Suprapubic skin (tissue), 4 donors: ENCODE measurements at regions not wholly inside any gene's neighbourhood (a gene's known extent, or its start where the extent isn't known, plus 50 kb on each side); places are given as distances from the start of the nearest gene placed in this dataset.

ENCODE experiments used
- DNase-seq, 2 donors: peaks; one replicate each; pipeline ENCODE4 v3.0.0-alpha.2; 2019; ENCODE audit warnings: low spot score in 2 of 2
- H3K27ac ChIP-seq: fragments of 200-600 bp; sonication (generic); one replicate; pipeline ENCODE4 v1.5.1; 2019
- H3K27me3 ChIP-seq: fragments of 200-600 bp; sonication (generic); one replicate; pipeline ENCODE4 v1.5.1; 2019
- H3K36me3 ChIP-seq: fragments of 200-600 bp; sonication (generic); one replicate; pipeline ENCODE4 v1.5.1; 2019
- H3K4me1 ChIP-seq: fragments of 200-600 bp; sonication (generic); one replicate; pipeline ENCODE4 v1.5.1; 2019
- H3K4me3 ChIP-seq: fragments of 200-600 bp; sonication (generic); one replicate; pipeline ENCODE4 v1.5.1; 2019; ENCODE audit warnings: mild to moderate bottlenecking
- H3K9me3 ChIP-seq: fragments of 200-600 bp; sonication (generic); one replicate; pipeline ENCODE4 v1.5.1; 2019
- EP300 ChIP-seq: sonication (generic); formaldehyde crosslinking; IDR thresholded peaks from one replicate; pipeline ENCODE4 v1.6.1; 2017; ENCODE audit warnings: antibody characterized with exemption
- POLR2A ChIP-seq, 2 donors: fragments of 450-650 bp; IDR thresholded peaks; one replicate each; pipeline ENCODE4 v1.6.1; 2017; ENCODE audit warnings: antibody characterized with exemption in 2 of 2, mild to moderate bottlenecking in 2 of 2, moderate library complexity in 2 of 2
- POLR2AphosphoS5 ChIP-seq, 3 donors: sonication (generic); formaldehyde crosslinking; IDR thresholded peaks; one replicate each; pipeline ENCODE4 v1.6.1; 2017; ENCODE audit warnings: antibody characterized with exemption in 3 of 3
- WGBS: methylation state at CpG from one replicate; pipeline ENCODE4 v1.1.5; 2018; 5-methylcytosine and 5-hydroxymethylcytosine counted together
- TF ChIP-seq, protein P1 (sequence below), 2 donors: fragments of 200-600 bp in 1 of 2; fragments of 450-650 bp in 1 of 2; sonication (generic) in 1 of 2; IDR thresholded peaks; one replicate each; pipeline ENCODE4 v1.5.1; 2016 to 2019; ENCODE audit warnings: antibody characterized with exemption in 2 of 2, mild to moderate bottlenecking in 1 of 2, moderate library complexity in 1 of 2

DNA sequence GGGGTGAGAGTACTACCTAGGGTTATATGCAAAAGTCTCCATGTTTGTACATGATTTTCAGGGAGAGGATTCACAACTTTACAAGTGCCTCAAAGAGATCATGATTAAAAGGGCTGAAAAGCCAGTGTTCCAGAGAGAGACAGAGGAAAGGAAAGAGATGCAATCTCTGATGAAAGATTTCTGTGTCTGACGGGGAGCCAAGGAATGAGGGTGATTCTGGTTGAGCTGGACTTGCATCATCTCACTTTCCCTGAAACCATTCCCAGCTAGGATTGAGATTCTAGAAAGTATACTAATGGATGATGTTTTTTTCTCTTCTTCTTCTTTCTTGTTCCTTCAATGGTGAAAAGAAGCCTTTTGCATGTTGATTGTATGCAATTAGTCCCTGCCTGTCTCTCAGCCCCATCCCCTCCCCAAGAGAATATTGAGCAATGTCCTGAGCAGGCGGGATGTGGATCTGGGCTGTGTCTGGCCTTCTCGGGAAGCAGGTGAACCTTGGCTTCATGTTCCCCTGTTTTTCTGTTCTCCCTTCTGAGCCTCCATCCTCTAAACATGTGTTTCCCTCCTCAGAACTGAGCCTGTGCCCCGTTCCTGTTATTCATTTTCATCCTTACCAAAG, 186.1 kb downstream of the ZNF365 start:
- H3K27me3 ChIP-seq = no peaks in the 10 kb centered on the region
- no peaks in the 10 kb centered on the region for H3K36me3 ChIP-seq
- H3K4me1 ChIP-seq = peaks cover 14% of the 10 kb centered on the region
- TF ChIP-seq POLR2A (IDR thresholded peaks at IDR 0.05) (no peak), POLR2AphosphoS5 (IDR thresholded peaks at IDR 0.05) (no peak), EP300 (no peak)
- TF ChIP-seq, protein P1, sequence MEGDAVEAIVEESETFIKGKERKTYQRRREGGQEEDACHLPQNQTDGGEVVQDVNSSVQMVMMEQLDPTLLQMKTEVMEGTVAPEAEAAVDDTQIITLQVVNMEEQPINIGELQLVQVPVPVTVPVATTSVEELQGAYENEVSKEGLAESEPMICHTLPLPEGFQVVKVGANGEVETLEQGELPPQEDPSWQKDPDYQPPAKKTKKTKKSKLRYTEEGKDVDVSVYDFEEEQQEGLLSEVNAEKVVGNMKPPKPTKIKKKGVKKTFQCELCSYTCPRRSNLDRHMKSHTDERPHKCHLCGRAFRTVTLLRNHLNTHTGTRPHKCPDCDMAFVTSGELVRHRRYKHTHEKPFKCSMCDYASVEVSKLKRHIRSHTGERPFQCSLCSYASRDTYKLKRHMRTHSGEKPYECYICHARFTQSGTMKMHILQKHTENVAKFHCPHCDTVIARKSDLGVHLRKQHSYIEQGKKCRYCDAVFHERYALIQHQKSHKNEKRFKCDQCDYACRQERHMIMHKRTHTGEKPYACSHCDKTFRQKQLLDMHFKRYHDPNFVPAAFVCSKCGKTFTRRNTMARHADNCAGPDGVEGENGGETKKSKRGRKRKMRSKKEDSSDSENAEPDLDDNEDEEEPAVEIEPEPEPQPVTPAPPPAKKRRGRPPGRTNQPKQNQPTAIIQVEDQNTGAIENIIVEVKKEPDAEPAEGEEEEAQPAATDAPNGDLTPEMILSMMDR (IDR thresholded peaks at IDR 0.05) = no peak
- DNase-seq = peak in 1 of 2 donors; percentile 76
- no peak overlapping the region for H3K4me3 ChIP-seq
- H3K9me3 ChIP-seq = no peaks in the 10 kb centered on the region
- no peak overlapping the region for H3K27ac ChIP-seq
- WGBS = 50% methylated on average over 4 of the region's 4 CpGs

DNA sequence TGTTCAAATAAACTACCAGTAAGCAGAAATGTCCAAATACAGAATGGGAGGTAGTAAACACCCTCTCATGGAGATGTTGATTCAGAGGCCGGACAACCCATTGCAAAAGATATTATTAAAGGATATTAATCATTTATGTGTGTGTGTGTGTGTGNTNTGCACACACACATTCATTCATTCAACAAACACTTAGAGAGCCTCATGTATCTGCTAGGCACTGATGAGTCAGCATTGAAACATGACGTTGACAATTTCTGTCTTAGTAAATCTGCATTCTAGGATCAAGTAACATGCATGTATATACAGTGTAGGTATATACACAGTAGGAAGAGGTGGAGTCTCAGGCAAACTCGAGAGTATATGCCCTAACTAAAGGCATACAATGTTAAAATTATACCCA, 187.0 kb downstream of the ZNF365 start:
- no peak overlapping the region for H3K27ac ChIP-seq
- H3K4me3 ChIP-seq = no peak overlapping the region
- peaks cover 14% of the 10 kb centered on the region for H3K4me1 ChIP-seq
- no peaks in the 10 kb centered on the region for H3K36me3 ChIP-seq
- H3K9me3 ChIP-seq = no peaks in the 10 kb centered on the region
- DNase-seq = no peak
- 57% methylated on average over 3 of the region's 3 CpGs for WGBS
- no peaks in the 10 kb centered on the region for H3K27me3 ChIP-seq
- TF ChIP-seq, protein P1 (IDR thresholded peaks at IDR 0.05) = no peak
- TF ChIP-seq POLR2AphosphoS5 (IDR thresholded peaks at IDR 0.05) (no peak), EP300 (no peak), POLR2A (IDR thresholded peaks at IDR 0.05) (no peak)

DNA sequence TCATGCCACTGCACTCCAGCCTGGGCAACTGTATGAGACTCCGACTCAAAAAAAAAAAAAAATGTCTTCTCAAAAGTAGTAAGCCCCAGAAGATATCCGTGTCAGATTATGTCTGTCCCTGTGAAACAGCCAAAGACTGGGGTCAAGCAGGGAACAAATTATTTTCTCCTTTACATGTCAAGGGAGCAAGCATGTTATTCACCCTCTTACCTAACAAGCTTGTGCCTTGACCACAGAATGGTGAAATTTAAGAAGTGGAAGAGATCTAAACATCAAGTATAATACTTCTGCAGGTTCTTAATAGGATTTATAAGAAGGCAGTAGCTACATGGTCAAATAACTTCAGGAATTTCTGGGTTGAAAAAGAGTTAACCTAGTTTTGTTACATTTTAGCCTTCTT, 187.9 kb downstream of the ZNF365 start:
- 86% methylated on average over 2 of the region's 2 CpGs for WGBS
- no peaks in the 10 kb centered on the region for H3K27me3 ChIP-seq
- no peak for TF ChIP-seq POLR2AphosphoS5 (IDR thresholded peaks at IDR 0.05)
- no peak for TF ChIP-seq EP300
- TF ChIP-seq POLR2A (IDR thresholded peaks at IDR 0.05) = no peak

DNA sequence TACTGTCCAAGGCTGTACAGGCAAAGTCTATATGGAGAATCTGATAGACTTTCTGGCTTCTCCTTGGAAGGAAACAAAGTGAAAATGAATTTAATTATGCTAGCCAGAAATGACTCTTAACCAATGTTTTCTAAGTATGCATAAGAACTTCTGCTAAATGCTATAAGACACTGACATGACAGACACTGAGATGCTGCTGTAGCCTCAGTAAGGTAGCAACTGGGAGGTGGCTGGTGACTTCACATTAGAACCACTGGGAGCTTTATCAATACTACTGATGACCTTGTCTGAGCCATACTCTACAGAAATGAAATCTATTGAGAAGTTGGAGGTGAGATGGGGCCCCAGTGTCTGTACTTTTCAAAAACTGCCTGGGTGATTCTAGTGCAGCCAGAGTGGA, 188.6 kb downstream of the ZNF365 start:
- Histone ChIP-seq H3K4me3 (no peak overlapping the region), H3K27ac (no peak overlapping the region), H3K36me3 (no peaks in the 10 kb centered on the region), H3K9me3 (no peaks in the 10 kb centered on the region), H3K4me1 (peaks cover 14% of the 10 kb centered on the region), H3K27me3 (no peaks in the 10 kb centered on the region)
- no peak for DNase-seq
- TF ChIP-seq EP300 (no peak), POLR2AphosphoS5 (IDR thresholded peaks at IDR 0.05) (no peak), POLR2A (IDR thresholded peaks at IDR 0.05) (no peak)
- TF ChIP-seq, protein P1 (IDR thresholded peaks at IDR 0.05) = no peak

More for the DNA sequence above, 187.9 kb downstream of the ZNF365 start:
- Histone ChIP-seq H3K4me1 (peaks cover 14% of the 10 kb centered on the region), H3K27ac (no peak overlapping the region), H3K4me3 (no peak overlapping the region), H3K9me3 (no peaks in the 10 kb centered on the region), H3K36me3 (no peaks in the 10 kb centered on the region)
- no peak for DNase-seq

DNA sequence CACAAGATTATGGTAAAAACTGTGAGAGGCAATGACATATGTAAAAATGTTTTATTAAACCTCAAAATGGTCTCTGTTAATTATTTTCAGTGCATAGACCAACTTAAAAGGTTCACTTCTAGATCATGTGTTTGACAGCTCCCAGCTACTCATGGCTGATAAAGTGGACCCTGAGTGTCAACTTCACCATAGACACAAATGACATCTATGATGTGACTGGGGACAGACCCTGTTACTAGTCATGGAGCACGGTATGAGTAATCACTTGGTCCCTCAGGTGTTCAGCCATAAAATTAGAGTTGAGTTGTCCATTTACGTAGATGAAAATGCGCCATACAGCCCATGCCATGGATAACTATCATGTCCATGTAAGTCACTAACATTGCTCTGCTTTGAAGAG, 199.8 kb downstream of the ZNF365 start:
- WGBS = 91% methylated on average over 3 of the region's 3 CpGs
- Histone ChIP-seq H3K4me1 (no peaks in the 10 kb centered on the region), H3K9me3 (no peaks in the 10 kb centered on the region), H3K27ac (no peak overlapping the region), H3K27me3 (no peaks in the 10 kb centered on the region), H3K4me3 (no peak overlapping the region), H3K36me3 (no peaks in the 10 kb centered on the region)
- TF ChIP-seq, protein P1 (IDR thresholded peaks at IDR 0.05) = no peak
- TF ChIP-seq POLR2AphosphoS5 (IDR thresholded peaks at IDR 0.05) (no peak), EP300 (no peak), POLR2A (IDR thresholded peaks at IDR 0.05) (no peak)
- no peak for DNase-seq

DNA sequence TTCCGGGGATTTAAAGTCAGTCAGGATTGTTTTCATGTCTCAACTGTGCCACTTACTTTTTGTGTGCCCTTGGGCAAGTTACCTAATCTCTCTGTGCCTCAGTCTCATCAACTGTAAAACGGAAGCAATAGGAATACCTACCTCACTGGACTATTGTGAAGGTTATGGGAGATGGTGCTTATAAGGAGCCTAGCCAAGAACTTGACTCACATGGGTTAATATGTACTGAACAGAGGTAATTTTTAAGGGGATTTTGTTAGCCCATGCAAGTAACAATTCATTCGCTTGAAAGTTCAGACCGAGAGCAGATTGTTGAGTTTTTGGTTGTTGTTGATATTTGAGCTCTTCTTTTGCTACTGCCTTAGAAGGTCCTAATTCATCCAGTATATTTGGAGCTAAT, 202.9 kb downstream of the ZNF365 start:
- H3K27ac ChIP-seq = no peak overlapping the region
- WGBS = 75% methylated on average over 4 of the region's 4 CpGs

More for the DNA sequence above, 202.9 kb downstream of the ZNF365 start:
- Histone ChIP-seq H3K9me3 (no peaks in the 10 kb centered on the region), H3K36me3 (no peaks in the 10 kb centered on the region), H3K27me3 (no peaks in the 10 kb centered on the region), H3K4me1 (peaks cover 7% of the 10 kb centered on the region), H3K4me3 (no peak overlapping the region)
- no peak for DNase-seq
- TF ChIP-seq EP300 (no peak), POLR2A (IDR thresholded peaks at IDR 0.05) (no peak), POLR2AphosphoS5 (IDR thresholded peaks at IDR 0.05) (no peak)
- TF ChIP-seq, protein P1 (IDR thresholded peaks at IDR 0.05) = no peak
